ENCODE measurements at regions not wholly inside any gene's neighbourhood (a gene's known extent, or its start where the extent isn't known, plus 50 kb on each side); places are given as distances from the start of the nearest gene placed in this dataset.
"Not testable (repeated sequence)": the region's sequence is repeated elsewhere in the genome, so short reads cannot be mapped to it uniquely, and the experiment has no call there.

DNA sequence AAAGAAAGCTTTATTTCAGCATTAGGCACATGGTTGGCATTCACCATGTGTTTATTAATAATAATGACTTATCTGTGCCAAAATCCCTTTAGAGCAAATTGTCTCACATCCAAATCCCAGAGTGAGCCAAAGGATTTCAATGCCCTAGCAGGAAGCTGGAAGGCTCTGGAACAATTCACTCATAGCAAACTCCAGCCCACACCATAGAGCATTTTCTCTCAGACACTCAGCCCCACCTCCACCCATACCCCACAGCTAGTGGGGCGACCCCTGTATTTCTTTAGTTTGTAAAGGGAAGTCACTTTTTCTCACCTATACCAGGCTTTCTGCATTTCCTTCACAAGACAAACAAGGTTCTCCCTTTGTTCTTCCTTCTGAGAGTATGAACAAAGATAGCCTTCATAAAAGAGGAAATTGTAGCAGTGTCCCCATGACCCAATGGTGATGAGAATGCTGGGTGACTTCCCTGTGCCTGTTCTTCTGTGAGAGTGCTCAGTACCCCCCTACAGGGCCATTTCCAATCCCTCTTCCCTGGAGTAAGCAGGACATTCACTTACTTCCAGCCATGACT lies 100.1 kb upstream of the APCDD1 start:
- 25 to 36% methylated on average over 1 of the region's 1 CpG for WGBS, 2 experiments (ENCODE audit: low coverage in 1 of 2, low lambda C conversion rate in 2 of 2, missing lambda C conversion rate in 2 of 2)
- Histone ChIP-seq H3K4me2 (ENCODE audit: unreplicated experiment) (peak overlapping the region; percentile 58), H3K79me2 (ENCODE audit: insufficient read depth) (no peaks in the 10 kb centered on the region), H3K27ac (no peak overlapping the region), H3K9me2 (ENCODE audit: insufficient read depth) (no peaks in the 10 kb centered on the region), H3K9me3 (ENCODE audit: low read depth) (no peaks in the 10 kb centered on the region), H3K4me3 (no peak overlapping the region), H3K4me1 (ENCODE audit: insufficient read depth) (peaks cover 15% of the 10 kb centered on the region), H4K20me1 (ENCODE audit: insufficient read depth) (no peaks in the 10 kb centered on the region), H2AFZ (no peak overlapping the region), H3K9ac (no peak overlapping the region), H3K27me3 (replicated peaks; ENCODE audit: insufficient read depth) (no peaks in the 10 kb centered on the region), H3K36me3 (ENCODE audit: low read depth) (no peaks in the 10 kb centered on the region), H3F3A (ENCODE audit: insufficient read depth) (peaks cover 20% of the 10 kb centered on the region)
- in situ Hi-C loops (cut with MboI): no loop called here
- TF ChIP-seq EZH2phosphoT487 (IDR thresholded peaks at IDR 0.05; ENCODE audit: insufficient read depth, low read depth) (no peak), EZH2 (IDR thresholded peaks at IDR 0.05; ENCODE audit: insufficient read depth, poor library complexity, severe bottlenecking) (no peak)
- peak; percentile 36 for DNase-seq

DNA sequence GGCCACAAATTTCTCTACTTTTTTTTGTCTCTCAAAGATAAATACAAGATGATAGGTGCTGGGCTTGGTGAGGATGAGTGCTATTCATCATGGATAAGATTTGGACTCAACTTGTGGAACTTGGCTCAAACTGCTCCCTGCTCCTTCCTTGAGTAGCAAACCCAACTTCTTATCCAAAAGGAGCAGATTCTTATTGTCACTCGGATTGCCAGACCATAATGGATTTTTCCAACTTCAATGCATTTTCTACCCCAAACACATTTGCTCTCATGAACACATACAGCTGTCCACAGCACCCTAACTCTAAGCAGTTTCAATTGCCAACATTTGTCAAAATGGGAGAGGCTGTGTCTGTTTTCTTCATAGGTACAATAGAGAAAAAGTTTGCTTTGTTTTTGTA lies 99.5 kb upstream of the APCDD1 start:
- H3K4me1 ChIP-seq (ENCODE audit: insufficient read depth): peaks cover 15% of the 10 kb centered on the region
- WGBS, 2 experiments (ENCODE audit: low coverage in 1 of 2, low lambda C conversion rate in 2 of 2, missing lambda C conversion rate in 2 of 2): 47 to 58% methylated on average over 1 of the region's 1 CpG
- no peaks in the 10 kb centered on the region for H3K9me2 ChIP-seq (ENCODE audit: insufficient read depth)
- H3K27me3 ChIP-seq (replicated peaks; ENCODE audit: insufficient read depth): no peaks in the 10 kb centered on the region
- H3K27ac ChIP-seq: no peak overlapping the region
- in situ Hi-C loops (cut with MboI): no loop called here
- H3K4me2 ChIP-seq (ENCODE audit: unreplicated experiment): no peak overlapping the region
- TF ChIP-seq EZH2 (IDR thresholded peaks at IDR 0.05; ENCODE audit: insufficient read depth, poor library complexity, severe bottlenecking) (no peak), EZH2phosphoT487 (IDR thresholded peaks at IDR 0.05; ENCODE audit: insufficient read depth, low read depth) (no peak)
- no peaks in the 10 kb centered on the region for H4K20me1 ChIP-seq (ENCODE audit: insufficient read depth)
- H3K79me2 ChIP-seq (ENCODE audit: insufficient read depth): no peaks in the 10 kb centered on the region
- no peak overlapping the region for H3K4me3 ChIP-seq
- H2AFZ ChIP-seq: no peak overlapping the region
- H3K9ac ChIP-seq: no peak overlapping the region
- no peak for DNase-seq
- no peaks in the 10 kb centered on the region for H3K36me3 ChIP-seq (ENCODE audit: low read depth)
- peaks cover 20% of the 10 kb centered on the region for H3F3A ChIP-seq (ENCODE audit: insufficient read depth)
- no peaks in the 10 kb centered on the region for H3K9me3 ChIP-seq (ENCODE audit: low read depth)

DNA sequence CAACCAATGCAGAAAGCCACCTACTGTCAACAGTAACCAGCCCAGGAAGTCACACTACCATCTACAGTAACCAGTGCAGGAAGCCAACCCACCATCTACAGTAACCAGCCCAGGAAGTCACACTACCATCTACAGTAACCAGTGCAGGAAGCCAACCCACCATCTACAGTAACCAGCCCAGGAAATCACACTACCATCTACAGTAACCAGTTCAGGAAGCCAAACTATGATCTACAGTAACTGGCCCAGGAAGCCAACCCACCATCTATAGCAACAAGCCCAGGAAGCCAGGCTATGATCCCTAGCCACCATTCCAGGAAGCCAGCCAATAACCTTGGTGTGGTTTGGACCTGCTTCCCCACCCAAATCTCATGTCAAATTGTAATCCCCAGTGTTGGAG lies 97.4 kb upstream of the APCDD1 start:
- H3K36me3 ChIP-seq (ENCODE audit: low read depth); H3K9ac ChIP-seq; H3K4me2 ChIP-seq (ENCODE audit: unreplicated experiment); H4K20me1 ChIP-seq (ENCODE audit: insufficient read depth); DNase-seq; H3K4me3 ChIP-seq; H3K79me2 ChIP-seq (ENCODE audit: insufficient read depth); in situ Hi-C loops (cut with MboI); H3K27me3 ChIP-seq (replicated peaks; ENCODE audit: insufficient read depth); H2AFZ ChIP-seq; H3K9me3 ChIP-seq (ENCODE audit: low read depth); H3K27ac ChIP-seq; H3K9me2 ChIP-seq (ENCODE audit: insufficient read depth): not testable (repeated sequence)
- Histone ChIP-seq H3K4me1 (ENCODE audit: insufficient read depth) (peaks cover 15% of the 10 kb centered on the region), H3F3A (ENCODE audit: insufficient read depth) (peaks cover 20% of the 10 kb centered on the region)

DNA sequence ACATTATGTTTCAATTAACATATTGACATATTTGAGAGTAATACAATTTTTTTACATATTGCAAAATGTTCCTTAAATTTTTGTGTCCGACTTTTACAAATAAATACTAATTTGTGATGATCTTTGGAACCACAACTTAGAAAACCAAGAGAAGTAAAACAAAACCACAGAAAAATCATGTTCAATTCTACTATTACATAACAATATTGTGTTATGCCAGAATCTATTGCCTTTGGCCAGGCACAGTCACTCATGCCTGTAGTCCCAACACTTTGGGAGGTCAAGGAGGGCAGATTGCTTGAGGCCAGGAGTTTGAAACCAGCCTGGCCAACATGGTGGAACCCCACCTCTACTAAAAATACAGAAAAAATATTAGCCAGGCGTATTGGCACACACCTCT lies 92.8 kb upstream of the APCDD1 start:
- Histone ChIP-seq H3K4me1 (ENCODE audit: insufficient read depth) (no peaks in the 10 kb centered on the region), H3K9me3 (ENCODE audit: low read depth) (no peaks in the 10 kb centered on the region), H3K9ac (no peak overlapping the region), H3K27ac (no peak overlapping the region), H3K4me3 (no peak overlapping the region), H3K9me2 (ENCODE audit: insufficient read depth) (no peaks in the 10 kb centered on the region), H3F3A (ENCODE audit: insufficient read depth) (no peaks in the 10 kb centered on the region), H3K79me2 (ENCODE audit: insufficient read depth) (no peaks in the 10 kb centered on the region), H3K4me2 (ENCODE audit: unreplicated experiment) (no peak overlapping the region), H4K20me1 (ENCODE audit: insufficient read depth) (no peaks in the 10 kb centered on the region), H2AFZ (no peak overlapping the region), H3K27me3 (replicated peaks; ENCODE audit: insufficient read depth) (no peaks in the 10 kb centered on the region), H3K36me3 (ENCODE audit: low read depth) (no peaks in the 10 kb centered on the region; the same call in 1 of the 2 replicates)
- in situ Hi-C loops (cut with MboI): no loop called here
- TF ChIP-seq EZH2phosphoT487 (IDR thresholded peaks at IDR 0.05; ENCODE audit: insufficient read depth, low read depth): no peak
- no peak for TF ChIP-seq EZH2 (IDR thresholded peaks at IDR 0.05; ENCODE audit: insufficient read depth, poor library complexity, severe bottlenecking)
- WGBS, 2 experiments (ENCODE audit: low coverage in 1 of 2, low lambda C conversion rate in 2 of 2, missing lambda C conversion rate in 2 of 2): 53 to 58% methylated on average over 2 of the region's 2 CpGs
- no peak for DNase-seq

DNA sequence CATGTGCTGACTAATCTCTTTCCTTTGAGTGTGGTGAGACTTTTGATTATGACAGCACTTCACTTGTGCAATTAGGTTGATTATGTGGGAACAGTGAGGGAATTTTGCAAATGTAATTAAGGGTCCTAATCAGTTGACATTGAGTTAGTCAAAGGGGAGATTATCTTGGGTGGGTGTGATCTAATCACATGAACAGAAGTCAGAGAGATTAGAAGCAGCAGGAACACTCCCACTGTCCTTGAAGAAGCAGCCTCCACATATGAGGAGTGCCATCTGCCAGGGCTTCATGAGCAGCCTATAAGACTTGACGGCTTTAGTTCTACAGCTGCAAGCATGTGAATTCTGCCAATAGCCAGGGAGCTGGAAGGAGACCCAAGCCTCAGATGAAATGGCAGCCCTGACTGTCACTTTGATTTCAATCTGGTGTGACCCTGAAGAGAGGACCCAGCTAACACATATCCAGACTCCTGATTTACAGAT lies 89.4 kb upstream of the APCDD1 start:
- Histone ChIP-seq H3K4me3 (no peak overlapping the region), H3K9ac (no peak overlapping the region), H3K4me1 (ENCODE audit: insufficient read depth) (no peaks in the 10 kb centered on the region), H3F3A (ENCODE audit: insufficient read depth) (no peaks in the 10 kb centered on the region), H3K79me2 (ENCODE audit: insufficient read depth) (no peaks in the 10 kb centered on the region), H3K27ac (no peak overlapping the region), H3K9me3 (ENCODE audit: low read depth) (no peaks in the 10 kb centered on the region), H3K4me2 (ENCODE audit: unreplicated experiment) (no peak overlapping the region), H2AFZ (no peak overlapping the region), H3K36me3 (ENCODE audit: low read depth) (no peaks in the 10 kb centered on the region; the same call in 1 of the 2 replicates), H3K27me3 (replicated peaks; ENCODE audit: insufficient read depth) (no peaks in the 10 kb centered on the region), H4K20me1 (ENCODE audit: insufficient read depth) (no peaks in the 10 kb centered on the region), H3K9me2 (ENCODE audit: insufficient read depth) (no peaks in the 10 kb centered on the region)
- no peak for DNase-seq
- 50 to 56% methylated on average over 1 of the region's 1 CpG for WGBS, 2 experiments (ENCODE audit: low coverage in 1 of 2, low lambda C conversion rate in 2 of 2, missing lambda C conversion rate in 2 of 2)
- TF ChIP-seq EZH2 (IDR thresholded peaks at IDR 0.05; ENCODE audit: insufficient read depth, poor library complexity, severe bottlenecking): no peak
- TF ChIP-seq EZH2phosphoT487 (IDR thresholded peaks at IDR 0.05; ENCODE audit: insufficient read depth, low read depth): no peak
- in situ Hi-C loops (cut with MboI): no loop called here

All from GM23248 (cell line).